Gastrocnemius medialis (tissue), 4 donors: ENCODE measurements at regions not wholly inside any gene's neighbourhood (a gene's known extent, or its start where the extent isn't known, plus 50 kb on each side); places are given as distances from the start of the nearest gene placed in this dataset.

ENCODE experiments used
- POLR2A ChIP-seq, 2 donors: fragments of 450-650 bp; IDR thresholded peaks; one replicate each; pipeline ENCODE4 v1.6.1; 2017; ENCODE audit warnings: antibody characterized with exemption in 2 of 2, mild to moderate bottlenecking in 2 of 2, moderate library complexity in 2 of 2
- TF ChIP-seq, protein P1 (sequence below), 5 experiments: fragments of 450-650 bp in 3 of 5; fragments of 200-600 bp in 2 of 5; sonication (generic) in 2 of 5; IDR thresholded peaks in 4 of 5; conservative IDR thresholded peaks in 1 of 5; 1 replicate in 4 of 5; 2 replicates in 1 of 5; pipeline ENCODE4 v1.5.1; 2016 to 2019; ENCODE audit warnings: antibody characterized with exemption in 5 of 5, mild to moderate bottlenecking in 3 of 5, moderate library complexity in 3 of 5

DNA sequence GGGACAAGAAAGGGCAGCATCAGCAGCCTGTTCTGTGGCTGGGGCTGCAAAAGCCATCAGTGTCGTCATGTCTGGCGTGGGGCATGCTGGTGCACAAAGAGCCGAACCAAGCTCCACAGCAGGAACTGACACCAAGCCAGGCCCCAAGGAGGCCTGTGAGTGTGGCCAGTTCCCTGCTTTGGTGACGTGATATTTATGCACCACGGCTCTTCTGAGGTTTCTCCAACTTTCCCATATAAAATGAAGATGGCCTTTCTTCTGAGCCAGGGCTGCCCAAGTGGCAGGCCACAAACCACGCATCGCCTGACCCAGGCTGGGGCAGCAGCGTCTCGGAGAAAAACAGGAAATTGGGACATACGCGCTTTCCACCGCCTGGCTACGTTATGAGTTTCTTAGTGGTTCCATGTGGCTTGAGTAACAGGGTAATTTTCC, 109.9 kb downstream of the RIN2 start:
- no peak for TF ChIP-seq POLR2A (IDR thresholded peaks at IDR 0.05)
- TF ChIP-seq, protein P1, sequence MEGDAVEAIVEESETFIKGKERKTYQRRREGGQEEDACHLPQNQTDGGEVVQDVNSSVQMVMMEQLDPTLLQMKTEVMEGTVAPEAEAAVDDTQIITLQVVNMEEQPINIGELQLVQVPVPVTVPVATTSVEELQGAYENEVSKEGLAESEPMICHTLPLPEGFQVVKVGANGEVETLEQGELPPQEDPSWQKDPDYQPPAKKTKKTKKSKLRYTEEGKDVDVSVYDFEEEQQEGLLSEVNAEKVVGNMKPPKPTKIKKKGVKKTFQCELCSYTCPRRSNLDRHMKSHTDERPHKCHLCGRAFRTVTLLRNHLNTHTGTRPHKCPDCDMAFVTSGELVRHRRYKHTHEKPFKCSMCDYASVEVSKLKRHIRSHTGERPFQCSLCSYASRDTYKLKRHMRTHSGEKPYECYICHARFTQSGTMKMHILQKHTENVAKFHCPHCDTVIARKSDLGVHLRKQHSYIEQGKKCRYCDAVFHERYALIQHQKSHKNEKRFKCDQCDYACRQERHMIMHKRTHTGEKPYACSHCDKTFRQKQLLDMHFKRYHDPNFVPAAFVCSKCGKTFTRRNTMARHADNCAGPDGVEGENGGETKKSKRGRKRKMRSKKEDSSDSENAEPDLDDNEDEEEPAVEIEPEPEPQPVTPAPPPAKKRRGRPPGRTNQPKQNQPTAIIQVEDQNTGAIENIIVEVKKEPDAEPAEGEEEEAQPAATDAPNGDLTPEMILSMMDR (IDR thresholded peaks at IDR 0.05 in 4 of 5, conservative IDR thresholded peaks at IDR 0.05 in 1 of 5), result no peak
